22Rv1 (cell line): ENCODE measurements at regions not wholly inside any gene's neighbourhood (a gene's known extent, or its start where the extent isn't known, plus 50 kb on each side); places are given as distances from the start of the nearest gene placed in this dataset.

Experiments used
- CTCF ChIP-seq: fragments of 450-650 bp; IDR thresholded peaks from 2 replicates; pipeline ENCODE4 v1.5.1; 2017; ENCODE audit warnings: mild to moderate bottlenecking
- ZFX ChIP-seq: fragments of 450-650 bp; IDR thresholded peaks from 2 replicates; pipeline ENCODE4 v1.6.1; 2017; ENCODE audit warnings: antibody characterized with exemption, borderline replicate concordance

DNA sequence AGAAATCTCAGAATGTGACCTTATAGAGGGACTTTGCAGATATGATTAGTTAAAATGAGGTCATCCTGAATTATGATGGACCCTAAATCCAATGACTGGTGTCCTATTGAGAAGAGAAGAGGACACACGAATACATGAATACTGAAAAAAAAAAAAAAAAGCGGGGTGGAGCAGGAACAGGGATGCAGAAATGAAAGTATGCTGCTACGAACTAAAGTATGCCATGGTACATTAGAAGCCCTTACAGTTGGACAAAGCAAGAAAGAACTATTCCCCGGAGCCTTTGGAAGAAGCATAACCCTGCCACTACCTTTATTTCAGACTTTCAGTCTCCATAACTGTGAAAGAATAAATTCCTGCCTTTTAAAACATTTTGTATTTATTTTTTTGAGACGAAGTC is 557.9 kb upstream of the NCAM2 start:
- TF ChIP-seq CTCF (no peak), ZFX (no peak)
